ENCODE measurements at regions not wholly inside any gene's neighbourhood (a gene's known extent, or its start where the extent isn't known, plus 50 kb on each side); places are given as distances from the start of the nearest gene placed in this dataset.

DNA sequence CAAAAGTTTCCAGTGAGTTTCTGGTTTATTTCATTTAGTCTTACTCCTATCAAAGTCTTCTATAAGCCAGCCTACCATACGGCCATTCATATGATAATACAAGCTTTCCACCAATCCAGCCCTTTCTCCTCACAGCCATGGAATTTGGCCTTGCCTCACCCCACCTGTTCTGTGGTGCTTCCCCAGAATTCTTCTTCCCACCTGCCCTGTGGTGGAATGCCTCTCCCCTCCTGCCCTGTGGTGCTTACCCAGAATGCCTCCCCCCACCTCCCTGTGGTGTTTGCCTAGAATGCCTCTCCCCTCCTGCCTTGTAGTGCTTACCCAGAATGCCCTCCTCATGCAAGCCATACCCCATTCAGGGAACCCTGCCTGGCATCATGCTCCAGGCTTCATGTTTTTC is 90.3 kb upstream of the APC start:
- no peaks in the 10 kb centered on the region for H3K36me3 Mint-ChIP-seq
- no peak overlapping the region for H3K27ac Mint-ChIP-seq
- H3K27me3 Mint-ChIP-seq (ENCODE audit: low read depth in 3 of 3), result peaks cover 0 to 9% (median 0%) of the 10 kb centered on the region in 3 donors
- no peaks in the 10 kb centered on the region for H3K9me3 Mint-ChIP-seq
- DNase-seq, result no peak
- H3K4me1 Mint-ChIP-seq, result no peaks in the 10 kb centered on the region
- no peak overlapping the region for H3K4me3 Mint-ChIP-seq

DNA sequence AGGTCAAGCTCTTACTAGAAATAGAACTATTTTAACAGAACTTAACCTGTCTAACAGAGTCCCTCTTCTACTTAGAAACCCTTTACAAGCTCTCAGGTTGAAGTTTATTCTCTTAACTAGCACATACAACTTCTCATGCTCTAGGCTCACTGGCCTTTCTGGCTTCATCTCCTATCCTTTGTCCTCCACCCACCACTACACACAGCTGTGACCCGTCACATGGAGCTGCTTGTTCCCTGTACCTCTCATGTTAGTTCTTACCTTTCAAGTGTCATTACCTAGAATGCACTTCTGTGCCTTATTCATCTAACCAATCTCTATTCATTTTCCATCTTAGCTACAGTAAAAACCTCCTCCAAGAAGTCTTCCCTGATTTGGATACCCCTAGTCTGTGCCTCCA is 89.4 kb upstream of the APC start:
- no peaks in the 10 kb centered on the region for H3K4me1 Mint-ChIP-seq
- no peak overlapping the region for H3K4me3 Mint-ChIP-seq
- H3K9me3 Mint-ChIP-seq, result no peaks in the 10 kb centered on the region
- H3K27ac Mint-ChIP-seq, result no peak overlapping the region
- no peak for DNase-seq
- no peaks in the 10 kb centered on the region for H3K36me3 Mint-ChIP-seq
- peaks cover 0 to 9% (median 0%) of the 10 kb centered on the region in 3 donors for H3K27me3 Mint-ChIP-seq (ENCODE audit: low read depth in 3 of 3)

- Mint-ChIP-seq H3K36me3 (no peaks in the 10 kb centered on the region), H3K4me3 (no peak overlapping the region), H3K27me3 (ENCODE audit: low read depth in 3 of 3) (peaks cover 0 to 8% (median 0%) of the 10 kb centered on the region in 3 donors), H3K9me3 (no peaks in the 10 kb centered on the region), H3K4me1 (no peaks in the 10 kb centered on the region), H3K27ac (no peak overlapping the region)
- DNase-seq, result no peak
Measured at GRCh38 chr5:112649882-112650281, 87.8 kb upstream of the APC start.

GRCh38 chr5:112653638-112654205 is 84.0 kb upstream of the APC start:
- H3K9me3 Mint-ChIP-seq, result no peaks in the 10 kb centered on the region
- peaks cover 0 to 11% (median 1%) of the 10 kb centered on the region in 3 donors for H3K27me3 Mint-ChIP-seq (ENCODE audit: low read depth in 3 of 3)

DNA sequence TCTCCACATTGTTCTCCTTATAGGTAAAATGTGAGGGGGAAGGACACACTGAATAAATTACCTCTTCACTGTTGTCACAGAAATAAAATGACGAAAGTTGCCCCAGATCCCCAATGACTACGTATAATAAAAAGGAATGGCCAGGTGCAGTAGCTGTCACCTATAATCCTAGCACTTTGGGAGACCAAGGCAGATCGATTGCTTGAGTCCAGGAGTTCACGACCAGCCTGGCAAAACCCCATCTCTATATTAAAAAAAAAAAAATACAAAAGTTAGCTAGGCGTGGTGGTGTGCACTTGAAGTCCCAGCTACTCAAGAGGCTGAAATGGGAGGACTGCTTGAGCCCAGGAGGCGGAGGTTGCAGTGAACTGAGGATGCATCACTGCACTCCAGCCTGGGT is 82.2 kb upstream of the APC start:
- Mint-ChIP-seq H3K4me3 (no peak overlapping the region), H3K4me1 (no peaks in the 10 kb centered on the region), H3K27me3 (ENCODE audit: low read depth in 3 of 3) (peaks cover 4 to 11% (median 4%) of the 10 kb centered on the region in 3 donors), H3K27ac (no peak overlapping the region), H3K36me3 (peaks cover 0 to 4% (median 0%) of the 10 kb centered on the region in 3 donors), H3K9me3 (peaks cover 0 to 13% (median 6%) of the 10 kb centered on the region in 6 donors)
- DNase-seq, result no peak

More at GRCh38 chr5:112653638-112654205, 84.0 kb upstream of the APC start:
- DNase-seq, result no peak
- H3K27ac Mint-ChIP-seq, result no peak overlapping the region
- H3K4me1 Mint-ChIP-seq, result no peaks in the 10 kb centered on the region
- H3K36me3 Mint-ChIP-seq, result no peaks in the 10 kb centered on the region
- no peak overlapping the region for H3K4me3 Mint-ChIP-seq

- Mint-ChIP-seq H3K27me3 (ENCODE audit: low read depth in 3 of 3) (peaks cover 5 to 8% (median 8%) of the 10 kb centered on the region in 3 donors), H3K36me3 (peaks cover 0 to 11% (median 4%) of the 10 kb centered on the region in 3 donors), H3K27ac (no peak overlapping the region), H3K4me3 (no peak overlapping the region), H3K4me1 (no peaks in the 10 kb centered on the region), H3K9me3 (peaks cover 0 to 21% (median 8%) of the 10 kb centered on the region in 6 donors)
- no peak for DNase-seq
Measured at GRCh38 chr5:112656451-112656850, 81.2 kb upstream of the APC start.

DNA sequence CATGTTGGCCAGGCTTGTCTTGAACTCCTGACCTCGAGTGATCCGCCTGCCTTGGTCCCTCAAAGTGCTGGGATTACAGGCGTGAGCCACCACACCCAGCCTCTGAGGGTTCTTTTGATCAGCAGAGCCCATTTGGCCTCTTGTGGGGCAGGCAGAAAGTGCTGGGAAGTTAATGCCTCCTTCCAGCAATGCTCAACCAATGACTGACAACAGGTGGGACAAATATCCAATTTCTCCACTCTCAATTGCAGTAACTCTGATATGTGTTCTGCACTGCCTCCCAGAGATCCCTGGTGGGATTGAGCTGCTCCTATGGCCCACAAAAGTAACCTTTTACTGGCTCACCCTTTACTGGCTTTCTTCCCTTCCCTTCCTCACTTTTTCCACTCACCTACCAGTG is 79.9 kb upstream of the APC start:
- DNase-seq, result no peak
- H3K9me3 Mint-ChIP-seq, result peaks cover 0 to 21% (median 8%) of the 10 kb centered on the region in 6 donors
- peaks cover 5 to 8% (median 6%) of the 10 kb centered on the region in 3 donors for H3K27me3 Mint-ChIP-seq (ENCODE audit: low read depth in 3 of 3)
- H3K4me3 Mint-ChIP-seq, result no peak overlapping the region
- H3K36me3 Mint-ChIP-seq, result peaks cover 0 to 11% (median 4%) of the 10 kb centered on the region in 3 donors
- H3K4me1 Mint-ChIP-seq, result no peaks in the 10 kb centered on the region
- H3K27ac Mint-ChIP-seq, result no peak overlapping the region

DNA sequence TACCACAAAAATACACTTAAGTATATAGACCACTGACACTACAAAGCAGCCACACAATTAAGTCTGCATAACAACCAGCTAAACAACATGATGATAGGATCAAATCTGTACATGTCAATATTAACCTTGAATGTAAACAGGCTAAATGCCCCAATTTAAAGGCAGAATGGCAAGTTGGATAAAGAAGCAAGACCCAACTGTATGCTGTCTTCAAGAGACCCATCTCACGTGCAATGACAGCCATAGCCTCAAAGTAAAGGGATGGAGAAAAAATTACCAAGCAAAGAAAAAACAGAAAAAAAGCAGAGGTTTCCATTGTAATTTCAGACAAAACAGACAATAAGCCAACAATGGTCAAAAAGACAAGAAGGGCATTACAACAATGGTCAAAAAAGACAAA is 77.3 kb upstream of the APC start:
- DNase-seq, result no peak
- H3K36me3 Mint-ChIP-seq, result peaks cover 0 to 11% (median 4%) of the 10 kb centered on the region in 3 donors
- peaks cover 5 to 8% (median 6%) of the 10 kb centered on the region in 3 donors for H3K27me3 Mint-ChIP-seq (ENCODE audit: low read depth in 3 of 3)
- no peaks in the 10 kb centered on the region for H3K4me1 Mint-ChIP-seq
- no peak overlapping the region for H3K4me3 Mint-ChIP-seq
- H3K9me3 Mint-ChIP-seq, result peaks cover 2 to 21% (median 8%) of the 10 kb centered on the region in 6 donors
- no peak overlapping the region for H3K27ac Mint-ChIP-seq

- H3K27ac Mint-ChIP-seq, result no peak overlapping the region
- no peaks in the 10 kb centered on the region for H3K4me1 Mint-ChIP-seq
- H3K9me3 Mint-ChIP-seq, result peaks cover 2 to 21% (median 8%) of the 10 kb centered on the region in 6 donors
- H3K4me3 Mint-ChIP-seq, result no peak overlapping the region
- H3K27me3 Mint-ChIP-seq (ENCODE audit: low read depth in 3 of 3), result peaks cover 2 to 8% (median 5%) of the 10 kb centered on the region in 3 donors
- peaks cover 0 to 11% (median 4%) of the 10 kb centered on the region in 3 donors for H3K36me3 Mint-ChIP-seq
- no peak for DNase-seq
Measured at GRCh38 chr5:112663146-112663545, 74.5 kb upstream of the APC start.

GRCh38 chr5:112668016-112668415 is 69.7 kb upstream of the APC start:
- Mint-ChIP-seq H3K27ac (no peak overlapping the region), H3K36me3 (no peaks in the 10 kb centered on the region), H3K9me3 (peaks cover 0 to 2% (median 0%) of the 10 kb centered on the region in 6 donors), H3K4me3 (no peak overlapping the region), H3K27me3 (ENCODE audit: low read depth in 3 of 3) (peaks cover 0 to 3% (median 0%) of the 10 kb centered on the region in 3 donors), H3K4me1 (no peaks in the 10 kb centered on the region)
- no peak for DNase-seq

DNA sequence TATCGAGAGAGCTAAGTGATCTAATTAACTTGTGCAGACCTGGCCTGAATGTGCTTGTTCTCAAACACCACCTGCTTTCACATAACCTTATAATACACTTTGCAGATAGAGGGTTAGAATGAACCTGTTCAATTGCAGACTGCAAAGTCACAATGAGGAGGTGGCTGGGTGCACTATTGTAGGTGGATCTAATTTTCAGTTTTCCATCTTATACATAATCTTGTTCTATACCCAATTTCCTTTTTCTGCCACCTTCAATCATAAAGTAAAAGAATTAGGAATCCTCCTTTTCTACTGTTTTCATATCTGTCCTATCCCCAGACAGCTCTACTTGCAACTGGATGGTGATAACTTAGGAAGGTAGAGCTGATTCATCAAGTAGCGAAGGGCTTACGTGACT is 68.8 kb upstream of the APC start:
- DNase-seq, result no peak
- Mint-ChIP-seq H3K27ac (no peak overlapping the region), H3K4me1 (no peaks in the 10 kb centered on the region), H3K27me3 (ENCODE audit: low read depth in 3 of 3) (peaks cover 0 to 3% (median 0%) of the 10 kb centered on the region in 3 donors), H3K9me3 (no peaks in the 10 kb centered on the region), H3K36me3 (no peaks in the 10 kb centered on the region), H3K4me3 (no peak overlapping the region)

GRCh38 chr5:112669328-112669963 is 68.2 kb upstream of the APC start:
- Mint-ChIP-seq H3K4me3 (no peak overlapping the region), H3K36me3 (no peaks in the 10 kb centered on the region), H3K27me3 (ENCODE audit: low read depth in 3 of 3) (peaks cover 0 to 3% (median 1%) of the 10 kb centered on the region in 3 donors), H3K27ac (no peak overlapping the region), H3K4me1 (no peaks in the 10 kb centered on the region), H3K9me3 (no peaks in the 10 kb centered on the region)
- no peak for DNase-seq

- Mint-ChIP-seq H3K9me3 (no peaks in the 10 kb centered on the region), H3K4me1 (no peaks in the 10 kb centered on the region), H3K27me3 (ENCODE audit: low read depth in 3 of 3) (peaks cover 0 to 16% (median 7%) of the 10 kb centered on the region in 3 donors), H3K4me3 (no peak overlapping the region), H3K27ac (no peak overlapping the region), H3K36me3 (no peaks in the 10 kb centered on the region)
- DNase-seq, result no peak
Measured at GRCh38 chr5:112671687-112672086, 66.0 kb upstream of the APC start.

DNA sequence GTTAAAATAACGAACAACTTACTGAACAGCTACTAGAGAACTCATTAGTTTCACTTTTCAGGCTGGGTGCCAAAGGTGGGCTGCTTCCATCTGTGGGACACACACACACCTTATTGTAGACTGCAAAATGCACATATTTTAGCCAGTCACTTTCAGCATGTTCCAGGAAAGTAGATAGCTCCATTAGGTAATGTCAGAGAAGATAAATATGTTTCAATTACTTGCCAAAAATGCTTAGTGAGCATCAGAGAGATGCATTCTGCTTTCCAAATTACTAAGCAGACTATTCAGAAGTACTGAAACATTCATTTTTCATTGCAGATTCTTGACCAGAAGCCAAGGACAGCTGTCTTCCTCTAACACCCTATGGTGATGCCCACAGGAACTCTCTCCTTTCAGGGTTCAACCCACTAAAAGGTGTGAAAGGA is 56.2 kb upstream of the APC start:
- DNase-seq, result no peak
- Mint-ChIP-seq H3K4me1 (peaks cover 0 to 2% of the 10 kb centered on the region in 2 donors), H3K27me3 (ENCODE audit: low read depth in 3 of 3) (peaks cover 4 to 14% (median 5%) of the 10 kb centered on the region in 3 donors), H3K4me3 (no peak overlapping the region), H3K27ac (no peak overlapping the region), H3K9me3 (peaks cover 0 to 4% (median 0%) of the 10 kb centered on the region in 6 donors), H3K36me3 (peaks cover 0 to 2% (median 0%) of the 10 kb centered on the region in 3 donors)

Data from immature natural killer cell (primary cell).